ENCODE measurements at regions not wholly inside any gene's neighbourhood (a gene's known extent, or its start where the extent isn't known, plus 50 kb on each side); places are given as distances from the start of the nearest gene placed in this dataset.

DNA sequence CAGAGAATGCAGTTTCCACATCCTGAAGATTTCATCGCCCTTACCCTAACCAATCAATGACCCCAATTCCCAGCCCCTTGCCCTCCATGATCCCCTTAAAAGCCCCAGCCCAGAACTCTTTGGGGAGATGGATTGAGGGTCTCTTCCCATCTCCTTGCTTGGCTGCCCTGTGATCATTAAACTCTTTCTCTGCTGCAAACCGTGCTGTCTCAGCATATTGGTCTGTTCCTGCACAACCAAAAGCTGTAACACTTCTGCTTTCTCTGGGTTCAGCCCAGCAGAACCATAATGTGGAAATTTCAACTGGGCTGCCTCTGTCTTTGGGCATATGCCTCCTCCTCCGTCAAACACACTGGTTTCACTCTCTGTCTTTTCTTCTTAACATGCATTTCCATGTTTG lies 67.0 kb upstream of the NLRP1 start:
- no peaks in the 10 kb centered on the region for H3K4me1 Mint-ChIP-seq (ENCODE audit: unreplicated experiment)
- H3K4me3 Mint-ChIP-seq (ENCODE audit: unreplicated experiment): no peak overlapping the region
- DNase-seq (ENCODE audit: low spot score): no peak
- peaks cover 3% of the 10 kb centered on the region for H3K27me3 Mint-ChIP-seq (ENCODE audit: unreplicated experiment)
- no peaks in the 10 kb centered on the region for H3K36me3 Mint-ChIP-seq (ENCODE audit: low read depth, unreplicated experiment)
- no peak overlapping the region for H3K27ac Mint-ChIP-seq (ENCODE audit: unreplicated experiment)
- H3K9me3 Mint-ChIP-seq (ENCODE audit: unreplicated experiment): no peaks in the 10 kb centered on the region
- TF ChIP-seq, protein P1, sequence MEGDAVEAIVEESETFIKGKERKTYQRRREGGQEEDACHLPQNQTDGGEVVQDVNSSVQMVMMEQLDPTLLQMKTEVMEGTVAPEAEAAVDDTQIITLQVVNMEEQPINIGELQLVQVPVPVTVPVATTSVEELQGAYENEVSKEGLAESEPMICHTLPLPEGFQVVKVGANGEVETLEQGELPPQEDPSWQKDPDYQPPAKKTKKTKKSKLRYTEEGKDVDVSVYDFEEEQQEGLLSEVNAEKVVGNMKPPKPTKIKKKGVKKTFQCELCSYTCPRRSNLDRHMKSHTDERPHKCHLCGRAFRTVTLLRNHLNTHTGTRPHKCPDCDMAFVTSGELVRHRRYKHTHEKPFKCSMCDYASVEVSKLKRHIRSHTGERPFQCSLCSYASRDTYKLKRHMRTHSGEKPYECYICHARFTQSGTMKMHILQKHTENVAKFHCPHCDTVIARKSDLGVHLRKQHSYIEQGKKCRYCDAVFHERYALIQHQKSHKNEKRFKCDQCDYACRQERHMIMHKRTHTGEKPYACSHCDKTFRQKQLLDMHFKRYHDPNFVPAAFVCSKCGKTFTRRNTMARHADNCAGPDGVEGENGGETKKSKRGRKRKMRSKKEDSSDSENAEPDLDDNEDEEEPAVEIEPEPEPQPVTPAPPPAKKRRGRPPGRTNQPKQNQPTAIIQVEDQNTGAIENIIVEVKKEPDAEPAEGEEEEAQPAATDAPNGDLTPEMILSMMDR (IDR thresholded peaks at IDR 0.05; ENCODE audit: unreplicated experiment): no peak

DNA sequence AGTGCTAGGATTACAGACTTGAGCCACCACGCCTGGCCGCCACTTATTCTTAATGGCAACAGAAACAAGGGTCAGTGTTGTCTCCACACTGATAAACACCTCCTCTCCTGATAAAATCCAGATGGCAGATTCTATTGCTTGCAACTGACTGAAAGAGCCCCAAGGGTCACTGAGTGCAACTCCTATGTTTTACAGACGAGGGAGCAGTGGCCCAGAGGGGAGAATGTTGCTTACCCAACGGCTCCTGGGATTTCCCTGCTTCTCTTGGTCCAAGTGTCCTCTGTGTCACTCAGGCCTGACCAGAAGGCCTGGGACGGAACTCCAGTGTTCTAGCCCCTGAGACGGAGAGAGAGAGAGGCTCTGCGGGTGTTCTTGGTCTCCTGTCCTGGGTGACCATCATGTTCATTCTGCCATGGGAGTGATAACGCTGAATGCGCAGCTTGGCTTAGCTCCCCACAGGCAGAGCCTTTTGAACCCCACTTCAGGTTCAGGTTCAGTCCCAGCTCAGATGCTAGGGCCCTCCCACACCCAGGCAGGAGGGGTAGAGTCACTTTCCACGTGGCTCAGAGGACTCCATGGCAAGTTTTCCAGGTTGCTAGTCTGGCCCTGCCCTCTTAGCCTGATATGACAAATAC lies 77.3 kb upstream of the NLRP1 start:
- H3K36me3 Mint-ChIP-seq (ENCODE audit: low read depth, unreplicated experiment): no peaks in the 10 kb centered on the region
- TF ChIP-seq, protein P1 (IDR thresholded peaks at IDR 0.05; ENCODE audit: unreplicated experiment): no peak
- peaks cover 3% of the 10 kb centered on the region for H3K27me3 Mint-ChIP-seq (ENCODE audit: unreplicated experiment)
- no peak overlapping the region for H3K4me3 Mint-ChIP-seq (ENCODE audit: unreplicated experiment)
- H3K4me1 Mint-ChIP-seq (ENCODE audit: unreplicated experiment): no peaks in the 10 kb centered on the region
- DNase-seq (ENCODE audit: low spot score): no peak
- H3K9me3 Mint-ChIP-seq (ENCODE audit: unreplicated experiment): no peaks in the 10 kb centered on the region
- no peak overlapping the region for H3K27ac Mint-ChIP-seq (ENCODE audit: unreplicated experiment)

DNA sequence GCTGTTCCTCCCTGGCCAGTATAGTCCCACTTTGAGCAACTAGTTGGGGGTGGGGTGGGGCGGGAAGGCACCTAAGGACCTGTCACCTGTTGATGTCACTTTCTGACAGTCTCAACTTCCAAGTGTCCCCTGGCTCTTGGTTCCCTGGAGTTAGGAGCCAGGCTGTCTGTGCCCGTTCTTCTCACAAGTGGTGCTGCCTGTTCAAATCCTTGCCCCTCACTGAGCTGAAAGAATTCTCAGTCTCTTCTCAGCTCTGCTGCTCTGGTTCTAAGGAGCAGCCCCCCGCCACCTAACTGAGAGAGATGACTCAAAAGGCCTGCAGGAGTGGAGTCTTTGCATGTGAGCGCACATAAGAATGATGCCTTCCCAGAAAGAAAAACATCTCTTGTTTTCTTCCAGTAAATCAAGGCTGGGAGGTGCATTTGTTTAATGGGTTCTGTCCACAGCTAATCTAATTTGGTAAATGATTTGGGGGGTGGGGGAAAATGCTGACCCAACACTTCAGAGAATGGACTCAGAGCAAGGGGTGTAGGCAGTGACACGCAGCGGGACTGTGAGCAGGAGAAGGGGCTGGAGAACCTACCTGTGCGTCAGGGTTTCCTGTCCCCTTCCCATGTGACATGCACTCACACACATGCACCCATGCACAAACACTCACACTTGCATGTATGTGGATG lies 78.2 kb upstream of the NLRP1 start:
- no peak overlapping the region for H3K4me3 Mint-ChIP-seq (ENCODE audit: unreplicated experiment)
- no peak overlapping the region for H3K27ac Mint-ChIP-seq (ENCODE audit: unreplicated experiment)
- H3K27me3 Mint-ChIP-seq (ENCODE audit: unreplicated experiment): peaks cover 3% of the 10 kb centered on the region
- DNase-seq (ENCODE audit: low spot score): no peak
- no peaks in the 10 kb centered on the region for H3K36me3 Mint-ChIP-seq (ENCODE audit: low read depth, unreplicated experiment)
- no peaks in the 10 kb centered on the region for H3K4me1 Mint-ChIP-seq (ENCODE audit: unreplicated experiment)
- TF ChIP-seq, protein P1 (IDR thresholded peaks at IDR 0.05; ENCODE audit: unreplicated experiment): no peak
- H3K9me3 Mint-ChIP-seq (ENCODE audit: unreplicated experiment): no peaks in the 10 kb centered on the region

DNA sequence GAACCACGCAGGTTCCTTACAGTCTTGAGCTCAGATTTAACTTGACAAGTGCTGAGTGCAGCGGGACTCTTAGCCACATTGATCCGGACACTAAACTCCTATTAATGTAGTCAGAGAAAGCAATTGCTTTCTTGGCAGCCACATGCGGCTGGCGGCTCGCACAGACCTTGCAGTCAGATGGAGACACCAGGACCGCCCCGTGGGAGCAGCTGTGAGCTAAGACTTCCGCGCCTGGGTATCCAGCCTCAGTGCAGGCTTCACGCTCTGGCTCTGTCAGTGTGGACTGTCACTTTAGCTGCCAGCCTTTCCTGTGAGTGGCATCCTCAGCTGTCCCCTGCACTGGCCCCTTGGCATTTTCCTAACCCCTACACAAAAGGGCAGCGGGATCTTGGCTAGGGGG lies 80.9 kb upstream of the NLRP1 start:
- Mint-ChIP-seq H3K27ac (ENCODE audit: unreplicated experiment) (no peak overlapping the region), H3K4me1 (ENCODE audit: unreplicated experiment) (no peaks in the 10 kb centered on the region), H3K9me3 (ENCODE audit: unreplicated experiment) (no peaks in the 10 kb centered on the region), H3K4me3 (ENCODE audit: unreplicated experiment) (no peak overlapping the region), H3K36me3 (ENCODE audit: low read depth, unreplicated experiment) (no peaks in the 10 kb centered on the region), H3K27me3 (ENCODE audit: unreplicated experiment) (peaks cover 3% of the 10 kb centered on the region)
- TF ChIP-seq, protein P1 (IDR thresholded peaks at IDR 0.05; ENCODE audit: unreplicated experiment): no peak
- DNase-seq (ENCODE audit: low spot score): no peak

DNA sequence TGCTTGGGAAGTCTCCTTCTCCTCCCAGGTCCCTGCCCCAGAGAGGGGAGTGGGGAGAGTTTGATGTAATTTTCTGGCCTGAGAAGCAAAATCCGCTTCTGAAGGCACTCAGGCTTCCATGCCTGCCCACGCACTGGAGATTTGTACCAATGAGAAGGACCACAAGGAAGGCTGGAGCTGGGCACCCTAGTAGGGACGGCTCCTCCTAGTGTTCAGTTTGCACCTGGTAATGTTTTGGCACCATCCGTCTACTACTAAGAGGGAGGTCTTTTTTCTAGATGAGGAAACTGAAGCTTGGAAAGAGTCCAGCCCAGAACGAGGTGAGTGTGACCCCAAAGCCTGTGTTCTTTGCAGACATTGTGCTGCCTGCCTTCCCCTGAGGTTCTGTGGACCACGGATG lies 83.6 kb upstream of the NLRP1 start:
- TF ChIP-seq, protein P1 (IDR thresholded peaks at IDR 0.05; ENCODE audit: unreplicated experiment): no peak
- DNase-seq (ENCODE audit: low spot score): no peak
- Mint-ChIP-seq H3K27me3 (ENCODE audit: unreplicated experiment) (peaks cover 1% of the 10 kb centered on the region), H3K4me3 (ENCODE audit: unreplicated experiment) (no peak overlapping the region), H3K27ac (ENCODE audit: unreplicated experiment) (no peak overlapping the region), H3K9me3 (ENCODE audit: unreplicated experiment) (no peaks in the 10 kb centered on the region), H3K36me3 (ENCODE audit: low read depth, unreplicated experiment) (no peaks in the 10 kb centered on the region), H3K4me1 (ENCODE audit: unreplicated experiment) (no peaks in the 10 kb centered on the region)

Measured in endothelial cell (in vitro differentiated cells).